SH-SY5Y (cell line): ENCODE measurements at regions not wholly inside any gene's neighbourhood (a gene's known extent, or its start where the extent isn't known, plus 50 kb on each side); places are given as distances from the start of the nearest gene placed in this dataset.

Experiments used
- GATA2 ChIP-seq: IDR thresholded peaks from 2 replicates; pipeline ENCODE4 v1.6.1; 2011; ENCODE audit warnings: mild to moderate bottlenecking, low read depth, low read length
- GATA3 ChIP-seq: IDR thresholded peaks from 2 replicates; pipeline ENCODE4 v1.6.1; 2011; ENCODE audit warnings: low read depth, mild to moderate bottlenecking, low read length, moderate library complexity

DNA sequence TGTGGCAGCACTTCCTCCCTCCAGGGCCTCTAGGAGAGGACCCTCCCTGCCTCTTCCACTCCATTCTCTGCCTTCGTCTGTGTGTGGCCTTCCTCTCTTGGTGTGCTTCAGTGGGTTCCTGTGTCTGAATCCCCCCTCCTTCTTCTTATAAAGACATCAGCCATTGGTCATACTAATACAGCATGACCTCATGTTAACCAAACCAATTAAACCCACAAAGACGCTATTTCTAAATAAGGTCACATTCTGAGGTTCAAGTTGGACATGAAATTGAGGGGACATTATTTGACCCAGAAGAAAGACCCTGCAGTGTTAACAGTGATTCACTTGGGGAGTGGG lies 398.6 kb downstream of the SHANK2 start:
- TF ChIP-seq GATA3 (no peak), GATA2 (no peak)
